Liver (tissue), 3 donors: ENCODE measurements at regions not wholly inside any gene's neighbourhood (a gene's known extent, or its start where the extent isn't known, plus 50 kb on each side); places are given as distances from the start of the nearest gene placed in this dataset.

ENCODE experiments used
- GABPA ChIP-seq, 2 donors: IDR thresholded peaks in 1 of 2; conservative IDR thresholded peaks in 1 of 2; 2 replicates each; pipeline ENCODE4 v1.6.1; 2016; ENCODE audit warnings: antibody characterized with exemption in 2 of 2, mild to moderate bottlenecking in 1 of 2, moderate library complexity in 1 of 2
- RAD21 ChIP-seq, 2 donors: IDR thresholded peaks; 2 replicates each; pipeline ENCODE4 v1.6.1; 2016; ENCODE audit warnings: antibody characterized with exemption in 2 of 2, mild to moderate bottlenecking in 2 of 2
- SP1 ChIP-seq: IDR thresholded peaks from 2 replicates; pipeline ENCODE4 v1.6.1; 2018; ENCODE audit warnings: antibody characterized with exemption, mild to moderate bottlenecking
- TAF1 ChIP-seq: conservative IDR thresholded peaks from 2 replicates; pipeline ENCODE4 v1.6.1; 2016; ENCODE audit warnings: antibody characterized with exemption, mild to moderate bottlenecking
- YY1 ChIP-seq: IDR thresholded peaks from 2 replicates; pipeline ENCODE4 v1.6.1; 2016; ENCODE audit warnings: antibody characterized with exemption, mild to moderate bottlenecking
- TF ChIP-seq, protein P1 (sequence below): fragments of 150-350 bp; IDR thresholded peaks from 2 replicates; pipeline ENCODE4 v1.5.1; 2017; ENCODE audit warnings: improper control_type of control experiment, low read depth, low read length; ENCODE audit not compliant: missing input control
- TF ChIP-seq, protein P2 (sequence below): IDR thresholded peaks from 2 replicates; pipeline ENCODE4 v1.6.1; 2016; ENCODE audit warnings: antibody characterized with exemption
- TF ChIP-seq, protein P3 (sequence below): IDR thresholded peaks from 2 replicates; pipeline ENCODE4 v1.6.1; 2016; ENCODE audit warnings: antibody characterized with exemption, mild to moderate bottlenecking
- donor health status: healthy.
- donor health status: healthy.

DNA sequence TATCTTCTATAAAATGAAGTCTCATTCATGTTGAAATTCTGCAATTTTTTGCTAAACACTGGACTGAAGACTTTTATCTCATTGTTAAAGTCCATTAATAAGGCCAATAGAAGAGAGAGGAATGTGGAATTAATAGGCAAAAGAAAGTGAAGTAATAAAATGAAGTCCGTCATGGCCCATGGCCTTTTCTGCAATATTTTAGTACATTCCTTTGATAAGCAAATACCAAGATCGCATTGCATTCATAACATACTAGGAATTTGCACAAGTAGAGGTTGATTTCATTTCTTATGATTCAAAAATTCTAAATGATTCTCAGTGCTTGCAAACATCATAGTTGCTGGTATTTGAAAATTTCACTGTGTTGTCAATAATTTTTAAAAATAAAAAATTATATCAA is 664.0 kb downstream of the NR2F1-AS1 start:
- TF ChIP-seq, protein P1, sequence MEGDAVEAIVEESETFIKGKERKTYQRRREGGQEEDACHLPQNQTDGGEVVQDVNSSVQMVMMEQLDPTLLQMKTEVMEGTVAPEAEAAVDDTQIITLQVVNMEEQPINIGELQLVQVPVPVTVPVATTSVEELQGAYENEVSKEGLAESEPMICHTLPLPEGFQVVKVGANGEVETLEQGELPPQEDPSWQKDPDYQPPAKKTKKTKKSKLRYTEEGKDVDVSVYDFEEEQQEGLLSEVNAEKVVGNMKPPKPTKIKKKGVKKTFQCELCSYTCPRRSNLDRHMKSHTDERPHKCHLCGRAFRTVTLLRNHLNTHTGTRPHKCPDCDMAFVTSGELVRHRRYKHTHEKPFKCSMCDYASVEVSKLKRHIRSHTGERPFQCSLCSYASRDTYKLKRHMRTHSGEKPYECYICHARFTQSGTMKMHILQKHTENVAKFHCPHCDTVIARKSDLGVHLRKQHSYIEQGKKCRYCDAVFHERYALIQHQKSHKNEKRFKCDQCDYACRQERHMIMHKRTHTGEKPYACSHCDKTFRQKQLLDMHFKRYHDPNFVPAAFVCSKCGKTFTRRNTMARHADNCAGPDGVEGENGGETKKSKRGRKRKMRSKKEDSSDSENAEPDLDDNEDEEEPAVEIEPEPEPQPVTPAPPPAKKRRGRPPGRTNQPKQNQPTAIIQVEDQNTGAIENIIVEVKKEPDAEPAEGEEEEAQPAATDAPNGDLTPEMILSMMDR, result no peak
- TF ChIP-seq GABPA (IDR thresholded peaks at IDR 0.05 in 1 of 2, conservative IDR thresholded peaks at IDR 0.05 in 1 of 2) (no peak), RAD21 (IDR thresholded peaks at IDR 0.05) (peak in 1 of 2 donors; percentile 9), SP1 (no peak), YY1 (no peak), TAF1 (no peak)
- TF ChIP-seq, protein P2, sequence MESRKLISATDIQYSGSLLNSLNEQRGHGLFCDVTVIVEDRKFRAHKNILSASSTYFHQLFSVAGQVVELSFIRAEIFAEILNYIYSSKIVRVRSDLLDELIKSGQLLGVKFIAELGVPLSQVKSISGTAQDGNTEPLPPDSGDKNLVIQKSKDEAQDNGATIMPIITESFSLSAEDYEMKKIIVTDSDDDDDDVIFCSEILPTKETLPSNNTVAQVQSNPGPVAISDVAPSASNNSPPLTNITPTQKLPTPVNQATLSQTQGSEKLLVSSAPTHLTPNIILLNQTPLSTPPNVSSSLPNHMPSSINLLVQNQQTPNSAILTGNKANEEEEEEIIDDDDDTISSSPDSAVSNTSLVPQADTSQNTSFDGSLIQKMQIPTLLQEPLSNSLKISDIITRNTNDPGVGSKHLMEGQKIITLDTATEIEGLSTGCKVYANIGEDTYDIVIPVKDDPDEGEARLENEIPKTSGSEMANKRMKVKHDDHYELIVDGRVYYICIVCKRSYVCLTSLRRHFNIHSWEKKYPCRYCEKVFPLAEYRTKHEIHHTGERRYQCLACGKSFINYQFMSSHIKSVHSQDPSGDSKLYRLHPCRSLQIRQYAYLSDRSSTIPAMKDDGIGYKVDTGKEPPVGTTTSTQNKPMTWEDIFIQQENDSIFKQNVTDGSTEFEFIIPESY, result no peak
- TF ChIP-seq, protein P3, sequence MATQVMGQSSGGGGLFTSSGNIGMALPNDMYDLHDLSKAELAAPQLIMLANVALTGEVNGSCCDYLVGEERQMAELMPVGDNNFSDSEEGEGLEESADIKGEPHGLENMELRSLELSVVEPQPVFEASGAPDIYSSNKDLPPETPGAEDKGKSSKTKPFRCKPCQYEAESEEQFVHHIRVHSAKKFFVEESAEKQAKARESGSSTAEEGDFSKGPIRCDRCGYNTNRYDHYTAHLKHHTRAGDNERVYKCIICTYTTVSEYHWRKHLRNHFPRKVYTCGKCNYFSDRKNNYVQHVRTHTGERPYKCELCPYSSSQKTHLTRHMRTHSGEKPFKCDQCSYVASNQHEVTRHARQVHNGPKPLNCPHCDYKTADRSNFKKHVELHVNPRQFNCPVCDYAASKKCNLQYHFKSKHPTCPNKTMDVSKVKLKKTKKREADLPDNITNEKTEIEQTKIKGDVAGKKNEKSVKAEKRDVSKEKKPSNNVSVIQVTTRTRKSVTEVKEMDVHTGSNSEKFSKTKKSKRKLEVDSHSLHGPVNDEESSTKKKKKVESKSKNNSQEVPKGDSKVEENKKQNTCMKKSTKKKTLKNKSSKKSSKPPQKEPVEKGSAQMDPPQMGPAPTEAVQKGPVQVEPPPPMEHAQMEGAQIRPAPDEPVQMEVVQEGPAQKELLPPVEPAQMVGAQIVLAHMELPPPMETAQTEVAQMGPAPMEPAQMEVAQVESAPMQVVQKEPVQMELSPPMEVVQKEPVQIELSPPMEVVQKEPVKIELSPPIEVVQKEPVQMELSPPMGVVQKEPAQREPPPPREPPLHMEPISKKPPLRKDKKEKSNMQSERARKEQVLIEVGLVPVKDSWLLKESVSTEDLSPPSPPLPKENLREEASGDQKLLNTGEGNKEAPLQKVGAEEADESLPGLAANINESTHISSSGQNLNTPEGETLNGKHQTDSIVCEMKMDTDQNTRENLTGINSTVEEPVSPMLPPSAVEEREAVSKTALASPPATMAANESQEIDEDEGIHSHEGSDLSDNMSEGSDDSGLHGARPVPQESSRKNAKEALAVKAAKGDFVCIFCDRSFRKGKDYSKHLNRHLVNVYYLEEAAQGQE, result no peak
